HAP-1 (cell line): ENCODE measurements at regions not wholly inside any gene's neighbourhood (a gene's known extent, or its start where the extent isn't known, plus 50 kb on each side); places are given as distances from the start of the nearest gene placed in this dataset.
"Not testable (repeated sequence)": the region's sequence is repeated elsewhere in the genome, so short reads cannot be mapped to it uniquely, and the experiment has no call there.

Experiments
- DNase-seq, 2 experiments: peaks; one replicate each; pipeline ENCODE4 v3.0.0-alpha.2; 2016 to 2020; ENCODE audit warnings: low spot score in 2 of 2
- H3K27me3 ChIP-seq: fragments of 250-450 bp; sonication (Bioruptor Pico); 2 replicates; pipeline ENCODE4 v1.5.1; 2020; ENCODE audit warnings: low read depth, mild to moderate bottlenecking, moderate library complexity
- H3K36me3 ChIP-seq: fragments of 250-450 bp; sonication (Bioruptor Pico); replicated peaks from 2 replicates; pipeline ENCODE4 v1.5.1; 2020; ENCODE audit warnings: mild to moderate bottlenecking
- H3K4me1 ChIP-seq: fragments of 250-450 bp; sonication (Bioruptor Pico); 2 replicates; pipeline ENCODE4 v1.5.1; 2020; ENCODE audit warnings: mild to moderate bottlenecking
- H3K4me3 ChIP-seq: fragments of 250-450 bp; sonication (Bioruptor Pico); 2 replicates; pipeline ENCODE4 v1.5.1; 2020; ENCODE audit warnings: mild to moderate bottlenecking, moderate library complexity
- H3K9me3 ChIP-seq: fragments of 250-450 bp; sonication (Bioruptor Pico); 2 replicates; pipeline ENCODE4 v1.5.1; 2020; ENCODE audit warnings: mild to moderate bottlenecking, moderate library complexity
- in situ Hi-C: fragments of 300-500 bp; cut with MboI; formaldehyde crosslinking; loops from 3 replicates; pipeline ENCODE4 v1.14.3; 2020; ENCODE audit warnings: low sequenced_read_pairs, inconsistent platforms, mixed read lengths

DNA sequence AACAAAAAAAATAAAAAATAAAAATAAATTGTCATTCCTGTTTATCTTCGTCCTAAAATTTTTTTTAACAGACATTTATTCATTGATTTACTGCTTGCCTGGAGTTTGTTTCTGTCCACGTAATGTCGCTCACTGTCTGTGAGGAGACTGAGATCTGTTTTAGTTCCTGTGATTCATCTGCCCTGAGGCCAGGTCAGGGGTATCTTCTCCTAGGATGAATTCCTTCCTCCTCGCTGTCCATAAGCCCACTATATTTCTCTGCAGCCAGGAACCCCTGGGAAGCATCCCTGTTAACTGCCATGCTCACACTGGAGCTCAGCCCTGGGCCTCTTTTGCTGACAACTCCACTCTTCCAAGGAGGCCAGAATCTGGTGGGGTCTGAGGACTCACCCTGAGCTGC is 682.0 kb downstream of the MTRR start:
- in situ Hi-C loops: no loop called here
- DNase-seq: no peak
- no peak overlapping the region for H3K4me3 ChIP-seq
- no peaks in the 10 kb centered on the region for H3K27me3 ChIP-seq
- H3K9me3 ChIP-seq: no peaks in the 10 kb centered on the region
- H3K36me3 ChIP-seq: no peaks in the 10 kb centered on the region
- H3K4me1 ChIP-seq: no peaks in the 10 kb centered on the region

DNA sequence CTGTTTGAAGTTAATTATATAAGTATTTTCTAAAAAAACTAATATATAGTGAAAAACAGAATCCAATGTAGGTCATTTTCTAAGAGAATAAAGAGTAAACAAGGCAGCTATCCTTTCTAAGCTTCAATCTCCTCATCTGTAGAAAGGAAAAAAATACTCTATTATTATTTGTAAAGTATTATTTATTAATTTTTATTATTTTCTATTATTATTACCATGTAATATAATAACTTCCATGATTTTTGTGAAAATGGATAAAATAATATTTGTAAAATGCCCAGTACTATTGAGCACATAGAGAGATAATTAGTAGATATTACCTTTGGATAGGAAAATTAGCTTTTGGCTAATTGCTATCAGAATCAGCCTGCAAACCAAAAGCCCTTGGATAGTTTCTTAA is 684.4 kb downstream of the MTRR start:
- in situ Hi-C loops: no loop called here
- no peaks in the 10 kb centered on the region for H3K4me1 ChIP-seq

DNA sequence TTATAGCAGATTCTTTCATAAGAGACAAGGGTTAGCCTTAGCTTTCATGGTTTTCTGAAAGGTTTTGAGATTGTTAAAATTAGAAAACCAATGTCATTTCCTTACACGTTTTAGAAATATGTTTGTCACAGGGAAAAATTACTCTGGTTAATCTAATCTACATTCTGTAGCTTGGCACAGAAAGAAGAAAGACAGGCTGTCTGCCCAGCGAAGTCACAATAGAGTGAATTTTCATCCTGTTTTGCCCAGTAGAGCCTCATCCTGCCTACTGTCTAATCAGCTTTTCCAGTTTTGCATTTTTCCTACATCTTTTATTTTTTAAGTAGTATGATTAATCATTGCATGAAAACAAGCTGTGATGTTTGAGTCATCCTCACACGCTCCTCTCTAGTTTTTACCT is 688.8 kb downstream of the MTRR start:
- Histone ChIP-seq H3K9me3 (peaks cover 4% of the 10 kb centered on the region), H3K27me3 (no peaks in the 10 kb centered on the region), H3K36me3 (no peaks in the 10 kb centered on the region), H3K4me1 (no peaks in the 10 kb centered on the region), H3K4me3 (no peak overlapping the region)
- no peak for DNase-seq
- in situ Hi-C loops: no loop called here

More for the DNA sequence above, 684.4 kb downstream of the MTRR start:
- H3K27me3 ChIP-seq: no peaks in the 10 kb centered on the region
- no peak overlapping the region for H3K4me3 ChIP-seq
- DNase-seq: no peak
- no peaks in the 10 kb centered on the region for H3K36me3 ChIP-seq
- H3K9me3 ChIP-seq: peaks cover 4% of the 10 kb centered on the region; the same call in 1 of the 2 replicates

DNA sequence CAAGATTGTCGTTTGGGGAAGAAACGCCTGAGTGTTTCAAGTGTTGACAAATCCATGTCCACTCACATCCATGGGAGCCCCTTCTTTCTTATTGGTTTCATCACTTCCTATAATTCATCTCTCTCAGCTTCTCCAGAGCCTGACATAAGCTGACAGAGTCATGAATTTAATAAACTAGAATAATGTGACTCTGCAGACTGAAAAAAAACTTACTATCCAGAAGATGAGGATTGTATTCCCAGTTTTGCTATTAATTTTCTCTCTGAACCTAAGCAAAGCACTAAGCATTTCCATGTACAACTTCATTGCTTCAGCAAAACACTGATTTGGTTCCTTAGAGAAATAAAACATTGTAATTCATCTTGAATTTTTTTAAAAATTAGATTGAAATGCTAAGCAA is 691.8 kb downstream of the MTRR start:
- Histone ChIP-seq H3K27me3 (no peaks in the 10 kb centered on the region), H3K36me3 (no peaks in the 10 kb centered on the region), H3K4me1 (no peaks in the 10 kb centered on the region), H3K9me3 (peaks cover 4% of the 10 kb centered on the region), H3K4me3 (no peak overlapping the region)
- DNase-seq: no peak
- in situ Hi-C loops: no loop called here

DNA sequence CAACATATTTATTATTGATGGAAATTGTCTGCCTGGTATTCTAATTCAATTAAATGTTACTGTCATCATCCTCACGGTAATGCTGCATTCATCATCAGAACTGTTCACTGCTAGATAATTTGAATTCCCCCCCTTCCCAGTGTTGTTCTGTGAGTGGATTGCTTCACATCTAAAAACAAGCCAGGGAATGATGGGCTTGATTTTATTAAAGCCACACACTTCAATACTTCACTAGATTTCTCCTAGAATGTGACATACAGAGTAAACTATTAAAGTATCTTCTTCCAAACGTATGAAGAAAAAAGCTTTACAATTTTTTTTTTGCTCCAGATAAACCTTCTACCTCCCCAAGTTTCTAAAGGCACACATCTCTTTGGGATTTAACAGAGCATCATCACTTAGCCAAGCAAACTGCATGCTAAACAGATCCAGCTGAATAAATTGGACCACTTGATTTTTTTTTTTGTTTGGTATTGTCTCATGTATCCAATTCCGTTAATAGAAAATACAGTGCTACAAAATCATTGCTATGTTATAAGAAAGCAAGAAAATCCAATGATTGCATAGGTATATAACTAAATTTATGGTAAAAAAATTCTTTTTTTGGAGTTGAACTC is 692.4 kb downstream of the MTRR start:
- no peak for DNase-seq
- Histone ChIP-seq H3K9me3 (peaks cover 4% of the 10 kb centered on the region), H3K36me3 (no peaks in the 10 kb centered on the region), H3K27me3 (no peaks in the 10 kb centered on the region), H3K4me3 (no peak overlapping the region), H3K4me1 (no peaks in the 10 kb centered on the region)
- in situ Hi-C loops: no loop called here

DNA sequence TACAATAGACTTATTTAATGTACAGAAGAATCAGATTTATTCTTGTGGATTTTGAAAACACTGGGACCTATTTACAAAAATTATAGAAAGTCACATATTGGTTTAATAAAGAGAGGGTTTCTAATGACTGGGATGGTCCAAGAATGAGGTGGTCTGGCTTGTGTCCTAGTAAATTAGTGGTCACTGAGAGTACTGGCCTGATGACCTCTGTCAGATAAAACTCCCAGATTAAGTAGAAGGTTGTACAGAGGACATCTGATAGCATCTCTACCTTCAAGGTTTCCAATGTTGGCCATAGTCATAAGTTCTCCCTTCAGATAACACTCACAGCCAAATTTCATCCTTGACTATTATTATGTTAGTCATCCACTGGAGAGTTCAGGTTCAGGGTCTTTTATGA is 692.9 kb downstream of the MTRR start:
- Histone ChIP-seq H3K9me3 (peaks cover 4% of the 10 kb centered on the region), H3K4me1 (no peaks in the 10 kb centered on the region), H3K27me3 (no peaks in the 10 kb centered on the region), H3K4me3 (no peak overlapping the region), H3K36me3 (no peaks in the 10 kb centered on the region)
- no peak for DNase-seq
- in situ Hi-C loops: no loop called here

DNA sequence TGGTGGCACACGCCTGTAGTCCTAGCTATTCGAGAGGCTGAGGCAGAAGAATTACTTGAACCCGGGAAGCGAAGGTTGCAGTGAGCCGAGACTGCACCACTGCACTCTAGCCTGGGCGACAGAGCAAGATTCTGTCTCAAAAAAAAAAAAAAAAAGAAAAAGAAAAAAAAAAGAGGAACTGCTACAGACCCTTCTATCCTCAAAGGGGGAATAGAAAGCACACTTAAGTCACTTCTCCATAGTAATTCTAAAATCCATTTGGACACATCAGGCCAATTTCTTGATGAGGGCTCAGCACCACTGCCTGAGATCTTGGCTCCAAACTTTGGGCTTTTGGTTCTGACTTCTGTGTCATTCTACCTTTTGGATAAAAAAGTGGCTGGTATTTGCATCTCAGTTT is 694.6 kb downstream of the MTRR start:
- DNase-seq, H3K36me3 ChIP-seq, H3K4me3 ChIP-seq, in situ Hi-C loops, H3K9me3 ChIP-seq, H3K27me3 ChIP-seq, H3K4me1 ChIP-seq: not testable (repeated sequence)

DNA sequence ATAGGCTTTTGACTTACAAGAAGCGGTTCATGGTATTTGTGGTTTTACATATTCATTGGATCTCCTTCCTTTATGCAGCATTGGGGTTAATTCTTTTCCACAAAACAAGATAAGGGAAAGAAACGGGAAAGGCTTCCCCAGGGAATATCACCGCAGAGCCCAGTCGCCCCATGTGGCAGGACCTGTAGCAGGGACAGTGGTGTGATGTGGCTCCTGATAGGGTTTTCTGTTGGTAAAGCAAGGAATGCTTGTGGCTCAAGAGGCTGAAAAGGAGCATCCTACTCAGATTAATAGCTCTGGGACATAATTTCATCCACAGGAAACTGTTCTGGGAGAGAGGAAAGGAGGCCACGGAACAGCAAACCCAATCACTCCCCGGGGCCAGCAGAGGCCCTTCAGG is 699.9 kb downstream of the MTRR start:
- no peak overlapping the region for H3K4me3 ChIP-seq
- no peaks in the 10 kb centered on the region for H3K9me3 ChIP-seq
- no peaks in the 10 kb centered on the region for H3K27me3 ChIP-seq
- DNase-seq: no peak
- H3K36me3 ChIP-seq: no peaks in the 10 kb centered on the region
- in situ Hi-C loops: no loop called here
- H3K4me1 ChIP-seq: no peaks in the 10 kb centered on the region

DNA sequence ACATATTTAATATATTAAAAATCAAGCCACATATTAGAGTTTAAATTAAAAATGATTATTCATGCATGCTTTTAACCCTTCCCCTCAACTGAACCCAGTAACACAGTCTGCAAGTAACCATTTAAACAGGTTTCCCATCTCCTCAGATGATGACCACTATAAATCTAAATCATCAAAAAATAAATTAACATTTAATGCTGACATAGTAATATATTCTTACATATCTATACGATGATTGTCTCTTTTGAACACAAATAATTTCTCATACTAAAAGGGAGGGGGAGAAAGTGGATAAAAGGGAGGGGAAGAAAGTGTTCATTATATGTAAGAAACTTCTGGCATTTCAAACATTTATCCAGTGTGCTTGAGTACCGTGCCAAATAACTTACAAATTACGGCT is 701.6 kb downstream of the MTRR start:
- DNase-seq: no peak
- Histone ChIP-seq H3K36me3 (no peaks in the 10 kb centered on the region), H3K4me1 (no peaks in the 10 kb centered on the region), H3K9me3 (no peaks in the 10 kb centered on the region), H3K4me3 (no peak overlapping the region), H3K27me3 (no peaks in the 10 kb centered on the region)
- in situ Hi-C loops: no loop called here

DNA sequence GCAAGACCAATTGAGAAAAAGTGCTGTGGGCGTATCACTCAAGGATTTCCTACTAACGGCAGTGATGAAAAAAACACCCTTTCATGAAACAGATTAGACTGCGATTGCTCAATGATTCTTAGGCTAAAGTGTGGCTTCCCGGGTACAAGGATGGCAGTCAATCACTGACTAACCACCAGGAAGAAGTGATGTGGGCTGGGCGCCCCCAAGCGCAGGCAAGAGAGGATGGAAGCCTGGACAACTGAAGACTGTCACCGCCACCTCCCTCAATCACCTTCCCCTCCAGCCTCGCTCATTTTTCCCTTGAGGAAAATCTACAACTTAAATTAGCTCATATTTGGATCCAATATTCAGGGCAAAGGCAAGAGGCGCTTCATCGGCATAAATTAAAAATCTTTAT is 707.2 kb downstream of the MTRR start:
- no peaks in the 10 kb centered on the region for H3K4me1 ChIP-seq
- no peak overlapping the region for H3K4me3 ChIP-seq
- in situ Hi-C loops: no loop called here
- H3K27me3 ChIP-seq: no peaks in the 10 kb centered on the region
- DNase-seq: no peak
- no peaks in the 10 kb centered on the region for H3K36me3 ChIP-seq
- no peaks in the 10 kb centered on the region for H3K9me3 ChIP-seq

DNA sequence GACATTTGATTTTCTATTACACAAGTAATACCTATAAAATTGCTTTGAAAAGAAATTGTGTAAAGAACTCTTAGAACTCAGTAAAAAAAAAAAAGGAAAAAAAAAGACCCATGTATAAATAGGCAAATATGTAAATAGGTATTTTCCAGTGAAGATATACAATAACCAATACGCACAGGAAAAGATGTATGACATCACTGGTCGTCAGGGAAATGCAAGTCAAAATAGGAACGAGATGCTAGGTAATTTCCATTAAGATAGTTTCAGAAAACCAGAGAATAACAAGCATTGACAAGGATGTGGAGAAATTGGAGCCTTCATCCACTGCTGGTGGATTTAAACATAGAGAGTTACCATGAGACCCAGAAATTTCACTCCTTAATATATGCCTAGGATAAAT is 708.8 kb downstream of the MTRR start:
- no peaks in the 10 kb centered on the region for H3K4me1 ChIP-seq
- no peak for DNase-seq
- no peaks in the 10 kb centered on the region for H3K36me3 ChIP-seq
- H3K4me3 ChIP-seq: no peak overlapping the region
- H3K27me3 ChIP-seq: no peaks in the 10 kb centered on the region
- in situ Hi-C loops: no loop called here
- no peaks in the 10 kb centered on the region for H3K9me3 ChIP-seq

DNA sequence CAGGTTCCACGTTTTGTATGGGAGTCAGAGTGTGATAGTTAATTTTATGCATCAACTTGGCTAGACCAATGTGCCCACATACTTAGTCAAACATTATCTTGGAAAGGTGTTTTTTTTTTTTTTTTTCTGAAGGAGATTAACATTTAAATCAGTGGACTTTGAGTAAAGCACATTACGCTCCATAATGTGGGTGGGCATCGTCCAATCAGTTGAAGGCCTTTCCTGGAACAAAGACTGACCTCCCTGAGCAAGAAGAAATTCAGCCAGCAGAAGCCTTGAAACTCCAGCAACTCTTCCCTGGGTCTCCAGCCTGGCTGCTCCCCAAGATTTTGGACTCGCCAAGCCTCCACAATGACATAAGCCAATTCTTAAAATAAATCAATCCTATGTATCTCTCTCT is 711.4 kb downstream of the MTRR start:
- Histone ChIP-seq H3K27me3 (no peaks in the 10 kb centered on the region), H3K36me3 (no peaks in the 10 kb centered on the region), H3K4me1 (no peaks in the 10 kb centered on the region), H3K9me3 (no peaks in the 10 kb centered on the region), H3K4me3 (no peak overlapping the region)
- in situ Hi-C loops: no loop called here
- no peak for DNase-seq

DNA sequence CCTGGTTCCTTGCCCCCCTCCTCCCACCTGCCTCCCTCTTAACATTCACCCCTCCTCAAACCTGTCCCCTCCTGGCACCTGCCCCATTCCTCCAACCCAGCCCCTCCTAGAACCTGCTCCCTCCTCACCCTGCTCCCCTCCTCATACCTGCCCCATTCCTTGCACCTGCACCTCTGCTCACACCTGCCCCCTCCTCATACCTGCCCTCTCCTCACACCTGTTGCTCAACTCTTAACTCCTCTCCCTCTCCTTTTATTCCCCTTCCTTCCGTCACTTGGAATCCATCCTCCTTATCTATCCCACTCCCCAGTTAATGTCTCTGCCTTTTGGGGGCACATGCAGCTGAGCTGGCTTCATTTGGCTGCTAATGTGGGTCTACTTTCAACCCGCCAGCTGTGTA is 712.1 kb downstream of the MTRR start:
- Histone ChIP-seq H3K4me3 (no peak overlapping the region), H3K36me3 (no peaks in the 10 kb centered on the region), H3K4me1 (no peaks in the 10 kb centered on the region), H3K27me3 (no peaks in the 10 kb centered on the region), H3K9me3 (no peaks in the 10 kb centered on the region)
- in situ Hi-C loops: no loop called here
- no peak for DNase-seq

DNA sequence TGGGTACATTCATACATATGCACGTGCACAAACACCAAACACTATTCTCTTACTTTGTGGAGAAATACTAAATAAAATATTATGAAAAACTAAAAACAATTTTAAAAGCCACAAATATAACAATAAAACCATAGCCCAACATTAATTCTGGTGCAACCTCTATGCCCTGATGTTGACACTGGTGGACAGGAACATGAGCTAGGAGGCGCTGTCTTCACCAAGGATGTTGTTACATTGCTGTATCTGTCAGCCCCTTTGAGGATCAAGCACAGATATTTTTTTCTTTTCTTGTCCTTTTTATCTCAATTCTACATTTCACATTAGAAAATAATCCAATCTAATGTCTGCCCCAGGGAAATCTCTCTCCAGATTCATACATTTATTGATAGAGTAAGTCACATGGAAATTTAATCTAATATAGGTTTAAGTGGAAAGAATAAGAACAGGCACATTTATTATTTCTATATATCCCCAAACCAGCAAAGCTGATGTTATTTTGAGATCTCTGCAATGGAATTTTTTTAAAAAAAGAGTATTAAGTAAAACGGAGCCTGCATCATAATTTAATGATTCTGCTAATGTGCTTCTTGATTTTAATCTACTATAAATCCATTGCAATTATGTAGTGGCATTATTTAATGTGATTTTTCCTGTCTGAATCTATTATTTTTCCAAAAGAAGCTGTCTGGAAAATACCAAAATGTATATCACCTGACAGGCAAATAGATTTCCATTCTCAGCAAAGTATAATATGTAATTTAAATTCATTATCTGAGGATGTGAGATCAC is 716.5 kb downstream of the MTRR start:
- in situ Hi-C loops: no loop called here
- no peak overlapping the region for H3K4me3 ChIP-seq
- DNase-seq: no peak
- H3K4me1 ChIP-seq: no peaks in the 10 kb centered on the region
- H3K36me3 ChIP-seq: no peaks in the 10 kb centered on the region
- H3K27me3 ChIP-seq: no peaks in the 10 kb centered on the region
- H3K9me3 ChIP-seq: no peaks in the 10 kb centered on the region

DNA sequence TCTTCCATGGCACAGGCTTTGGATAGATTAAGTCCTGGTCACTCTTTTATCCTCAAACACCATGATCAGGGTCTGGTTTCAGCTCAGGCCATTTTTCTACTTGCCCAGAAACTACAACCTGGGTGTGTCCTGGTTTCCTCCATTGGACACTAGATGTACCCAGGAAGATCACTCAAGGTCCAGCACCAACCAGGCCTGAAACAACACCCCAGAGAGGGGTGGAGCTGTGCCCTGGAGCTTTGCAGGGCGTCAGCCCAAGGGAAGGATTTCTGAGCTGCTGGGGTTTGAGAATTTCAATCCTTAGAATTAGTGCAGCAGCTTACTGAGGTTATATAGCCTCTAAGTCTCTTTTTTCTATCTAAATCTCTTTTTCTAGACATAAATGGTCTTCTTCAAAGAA is 722.0 kb downstream of the MTRR start:
- H3K27me3 ChIP-seq: no peaks in the 10 kb centered on the region
- in situ Hi-C loops: no loop called here
- H3K4me3 ChIP-seq: no peak overlapping the region
- no peaks in the 10 kb centered on the region for H3K9me3 ChIP-seq
- H3K4me1 ChIP-seq: no peaks in the 10 kb centered on the region
- H3K36me3 ChIP-seq: no peaks in the 10 kb centered on the region
- no peak for DNase-seq
